ENCODE measurements at regions not wholly inside any gene's neighbourhood (a gene's known extent, or its start where the extent isn't known, plus 50 kb on each side); places are given as distances from the start of the nearest gene placed in this dataset.

- Histone ChIP-seq H4K91ac (ENCODE audit: low read length) (peak overlapping the region; percentile 95), H2AK5ac (ENCODE audit: low read length, severe bottlenecking) (no peak overlapping the region), H2AFZ (ENCODE audit: low read depth, low read length) (no peak overlapping the region), H3K4me2 (ENCODE audit: low read length, poor library complexity, severe bottlenecking) (no peak overlapping the region), H2BK120ac (ENCODE audit: low read depth, low read length) (peak overlapping the region; percentile 4), H3K79me1 (replicated peaks; ENCODE audit: low read length, poor library complexity, severe bottlenecking) (no peaks in the 10 kb centered on the region), H4K8ac (ENCODE audit: low read length) (peak overlapping the region; percentile 25), H3K23ac (ENCODE audit: low read length in 2 of 2) (no peak overlapping the region), H3K4me1 (ENCODE audit: control insufficient read depth, insufficient read depth, low read depth, low read length) (peaks cover 26% of the 10 kb centered on the region), H3K27ac (ENCODE audit: low read length, poor library complexity, severe bottlenecking) (no peak overlapping the region), H2BK12ac (ENCODE audit: low read length in 2 of 2) (peak overlapping the region; percentile 38 to 94), H3K4ac (ENCODE audit: low read depth in 1 of 2, low read length in 2 of 2) (peak overlapping the region; percentile 45 to 82), H2BK15ac (ENCODE audit: low read depth, poor library complexity, severe bottlenecking) (peak overlapping the region; percentile 61), H3K14ac (ENCODE audit: low read length in 2 of 2) (no peak overlapping the region), H3K9me3 (ENCODE audit: control insufficient read depth, low read length) (no peaks in the 10 kb centered on the region), H2BK5ac (ENCODE audit: low read depth, low read length, poor library complexity, severe bottlenecking) (no peak overlapping the region), H3K18ac (ENCODE audit: low read depth in 1 of 2, low read length in 2 of 2) (peak overlapping the region; percentile 51 to 60), H3K4me3 (ENCODE audit: insufficient read depth in 1 of 2, low read depth in 1 of 2, low read length in 2 of 2) (no peak overlapping the region), H3K27me3 (ENCODE audit: control insufficient read depth in 1 of 2, insufficient read depth in 1 of 2, low read length in 2 of 2) (no peaks in the 10 kb centered on the region), H3K9ac (ENCODE audit: low read length) (peak overlapping the region; percentile 38), H3K36me3 (ENCODE audit: control insufficient read depth in 1 of 2, insufficient read depth in 2 of 2, low read depth in 1 of 2, low read length in 2 of 2) (no peaks in the 10 kb centered on the region)
- WGBS, result 83% methylated on average over 10 of the region's 10 CpGs
- DNase-seq, result no peak
Observed at GRCh38 chr20:50302341-50303057, 111.9 kb downstream of the CEBPB start.

GRCh38 chr20:50303573-50304500, 113.2 kb downstream of the CEBPB start:
- Histone ChIP-seq H2BK5ac (ENCODE audit: low read depth, low read length, poor library complexity, severe bottlenecking) (no peak overlapping the region), H2BK120ac (ENCODE audit: low read depth, low read length) (peak overlapping the region; percentile 93), H2BK15ac (ENCODE audit: low read depth, poor library complexity, severe bottlenecking) (peak overlapping the region; percentile 87), H3K9ac (ENCODE audit: low read length) (peak overlapping the region; percentile 90), H2BK12ac (ENCODE audit: low read length in 2 of 2) (peak overlapping the region; percentile 95 to 99), H3K14ac (ENCODE audit: low read length in 2 of 2) (peak overlapping the region in 1 of 2 experiments; percentile 20), H3K4me1 (ENCODE audit: control insufficient read depth, insufficient read depth, low read depth, low read length) (peaks cover 31% of the 10 kb centered on the region), H3K23ac (ENCODE audit: low read length in 2 of 2) (no peak overlapping the region), H3K4me3 (ENCODE audit: insufficient read depth in 1 of 2, low read depth in 1 of 2, low read length in 2 of 2) (no peak overlapping the region), H3K79me1 (replicated peaks; ENCODE audit: low read length, poor library complexity, severe bottlenecking) (no peaks in the 10 kb centered on the region), H3K9me3 (ENCODE audit: control insufficient read depth, low read length) (no peaks in the 10 kb centered on the region), H4K91ac (ENCODE audit: low read length) (peak overlapping the region; percentile 81), H2AK5ac (ENCODE audit: low read length, severe bottlenecking) (peak overlapping the region; percentile 43), H4K8ac (ENCODE audit: low read length) (peak overlapping the region; percentile 66), H3K36me3 (ENCODE audit: control insufficient read depth in 1 of 2, insufficient read depth in 2 of 2, low read depth in 1 of 2, low read length in 2 of 2) (no peaks in the 10 kb centered on the region), H3K4ac (ENCODE audit: low read depth in 1 of 2, low read length in 2 of 2) (peak overlapping the region; percentile 26 to 54), H3K27ac (ENCODE audit: low read length, poor library complexity, severe bottlenecking) (peak overlapping the region; percentile 17), H3K18ac (ENCODE audit: low read depth in 1 of 2, low read length in 2 of 2) (peak overlapping the region; percentile 29 to 58), H2AFZ (ENCODE audit: low read depth, low read length) (no peak overlapping the region), H3K27me3 (ENCODE audit: control insufficient read depth in 1 of 2, insufficient read depth in 1 of 2, low read length in 2 of 2) (no peaks in the 10 kb centered on the region), H3K4me2 (ENCODE audit: low read length, poor library complexity, severe bottlenecking) (no peak overlapping the region)
- WGBS, result 78% methylated on average over 10 of the region's 11 CpGs
- peak; percentile 91 for DNase-seq

- peak overlapping the region; percentile 90 for H3K9ac ChIP-seq (ENCODE audit: low read length)
- WGBS, result 55% methylated on average over 10 of the region's 10 CpGs
Observed at GRCh38 chr20:50304501-50304856, 113.8 kb downstream of the CEBPB start.

More at GRCh38 chr20:50304501-50304856, 113.8 kb downstream of the CEBPB start:
- Histone ChIP-seq H3K27ac (ENCODE audit: low read length, poor library complexity, severe bottlenecking) (peak overlapping the region; percentile 17), H3K18ac (ENCODE audit: low read depth in 1 of 2, low read length in 2 of 2) (peak overlapping the region; percentile 29 to 58), H2AK5ac (ENCODE audit: low read length, severe bottlenecking) (peak overlapping the region; percentile 43), H2AFZ (ENCODE audit: low read depth, low read length) (no peak overlapping the region), H3K23ac (ENCODE audit: low read length in 2 of 2) (no peak overlapping the region), H4K91ac (ENCODE audit: low read length) (peak overlapping the region; percentile 65), H2BK5ac (ENCODE audit: low read depth, low read length, poor library complexity, severe bottlenecking) (no peak overlapping the region), H3K14ac (ENCODE audit: low read length in 2 of 2) (peak overlapping the region in 1 of 2 experiments; percentile 69), H3K27me3 (ENCODE audit: control insufficient read depth in 1 of 2, insufficient read depth in 1 of 2, low read length in 2 of 2) (no peaks in the 10 kb centered on the region), H2BK12ac (ENCODE audit: low read length in 2 of 2) (peak overlapping the region; percentile 50 to 81), H3K4me2 (ENCODE audit: low read length, poor library complexity, severe bottlenecking) (no peak overlapping the region), H4K8ac (ENCODE audit: low read length) (peak overlapping the region; percentile 58), H3K9me3 (ENCODE audit: control insufficient read depth, low read length) (no peaks in the 10 kb centered on the region), H3K4me3 (ENCODE audit: insufficient read depth in 1 of 2, low read depth in 1 of 2, low read length in 2 of 2) (peak overlapping the region in 1 of 2 experiments; percentile 19), H3K79me1 (replicated peaks; ENCODE audit: low read length, poor library complexity, severe bottlenecking) (no peaks in the 10 kb centered on the region), H3K4me1 (ENCODE audit: control insufficient read depth, insufficient read depth, low read depth, low read length) (peaks cover 34% of the 10 kb centered on the region), H3K4ac (ENCODE audit: low read depth in 1 of 2, low read length in 2 of 2) (peak overlapping the region; percentile 19 to 20), H2BK120ac (ENCODE audit: low read depth, low read length) (peak overlapping the region; percentile 93), H3K36me3 (ENCODE audit: control insufficient read depth in 1 of 2, insufficient read depth in 2 of 2, low read depth in 1 of 2, low read length in 2 of 2) (no peaks in the 10 kb centered on the region), H2BK15ac (ENCODE audit: low read depth, poor library complexity, severe bottlenecking) (peak overlapping the region; percentile 67)
- DNase-seq, result peak; percentile 81

Data from mesenchymal stem cell (in vitro differentiated cells and primary cell).